SK-N-SH treated with all-trans-retinoic acid at 6 μM for 48 hours (cell line): ENCODE measurements at regions not wholly inside any gene's neighbourhood (a gene's known extent, or its start where the extent isn't known, plus 50 kb on each side); places are given as distances from the start of the nearest gene placed in this dataset.

Experiments
- CSDC2 ChIP-seq: fragments of 250-450 bp; sonication (Bioruptor Pico); IDR thresholded peaks from 2 replicates; pipeline ENCODE4 v1.5.0; 2020; ENCODE audit warnings: mild to moderate bottlenecking, moderate library complexity
- ISL1 ChIP-seq: fragments of 250-450 bp; sonication (Bioruptor Pico); IDR thresholded peaks from 2 replicates; pipeline ENCODE4 v2.1.2; 2022; ENCODE audit warnings: mild to moderate bottlenecking, moderate library complexity
- PATZ1 ChIP-seq: fragments of 250-450 bp; sonication (Bioruptor Pico); IDR thresholded peaks from 2 replicates; pipeline ENCODE4 v1.8.0; 2020; ENCODE audit warnings: mild to moderate bottlenecking, moderate library complexity, borderline replicate concordance
- PPARA ChIP-seq: fragments of 250-450 bp; sonication (Bioruptor Pico); IDR thresholded peaks from 2 replicates; pipeline ENCODE4 v1.5.0; 2020; ENCODE audit warnings: mild to moderate bottlenecking, borderline replicate concordance
- SNAI2 ChIP-seq: fragments of 250-450 bp; sonication (Bioruptor Pico); IDR thresholded peaks from 2 replicates; pipeline ENCODE4 v1.5.0; 2020; ENCODE audit warnings: mild to moderate bottlenecking, moderate library complexity
- TOX ChIP-seq: fragments of 250-450 bp; sonication (Bioruptor Pico); IDR thresholded peaks from 2 replicates; pipeline ENCODE4 v1.8.0; 2021; ENCODE audit warnings: mild to moderate bottlenecking, moderate library complexity, borderline replicate concordance
- TSHZ2 ChIP-seq: fragments of 250-450 bp; sonication (Bioruptor Pico); IDR thresholded peaks from 2 replicates; pipeline ENCODE4 v1.5.0; 2020; ENCODE audit warnings: mild to moderate bottlenecking, moderate library complexity
- ZC3H10 ChIP-seq: fragments of 250-450 bp; sonication (Bioruptor Pico); IDR thresholded peaks from 2 replicates; pipeline ENCODE4 v1.5.1; 2021; ENCODE audit warnings: mild to moderate bottlenecking, moderate library complexity
- ZFP30 ChIP-seq: fragments of 450-650 bp; formaldehyde crosslinking; IDR thresholded peaks from 2 replicates; pipeline ENCODE4 v1.5.0; 2022; ENCODE audit warnings: mild to moderate bottlenecking, moderate library complexity

- TF ChIP-seq PPARA, result no peak
- no peak for TF ChIP-seq ZFP30
- TF ChIP-seq TSHZ2, result no peak
- no peak for TF ChIP-seq PATZ1
- no peak for TF ChIP-seq TOX (CRISPR knock-in tag)
- TF ChIP-seq SNAI2, result no peak
- no peak for TF ChIP-seq ZC3H10 (CRISPR knock-in tag)
- TF ChIP-seq ISL1, result no peak
- no peak for TF ChIP-seq CSDC2 (CRISPR knock-in tag)
Observed at GRCh38 chr10:83522456-83522855, 616.9 kb upstream of the GHITM start.
